Activated CD4-positive, alpha-beta memory T cell treated with anti-CD3 and anti-CD28 coated beads, Interleukin-2, amount 10 ng/mL, durations not matched to agents 7 days and 5 days (primary cell): ENCODE measurements at regions not wholly inside any gene's neighbourhood (a gene's known extent, or its start where the extent isn't known, plus 50 kb on each side); places are given as distances from the start of the nearest gene placed in this dataset.

Experiments used
- CTCF ChIA-PET: fragments of 350-600 bp; sonication (Branson Sonifier 250); formaldehyde crosslinking; loops from one replicate; lab custom pipeline; 2021; ENCODE audit warnings: antibody characterized with exemption, inconsistent platforms; lab: Charles Lee
- POLR2A ChIA-PET: fragments of 350-600 bp; sonication (Branson Sonifier 250); formaldehyde crosslinking; loops from one replicate; lab custom pipeline; 2021; ENCODE audit warnings: antibody characterized with exemption; lab: Charles Lee
- DNase-seq: peaks from one replicate; pipeline ENCODE4 v3.0.0-alpha.2; 2020
- H3K27ac Mint-ChIP-seq: one replicate; pipeline ENCODE4 v1.8.0; 2021; ENCODE audit warnings: mild to moderate bottlenecking, mixed read lengths
- H3K27me3 Mint-ChIP-seq: one replicate; pipeline ENCODE4 v1.8.0; 2021; ENCODE audit warnings: mixed read lengths
- H3K36me3 Mint-ChIP-seq: one replicate; pipeline ENCODE4 v1.8.0; 2021; ENCODE audit warnings: low read depth, mixed read lengths
- H3K4me1 Mint-ChIP-seq: one replicate; pipeline ENCODE4 v1.8.0; 2021; ENCODE audit warnings: mixed read lengths
- H3K4me3 Mint-ChIP-seq: one replicate; pipeline ENCODE4 v1.8.0; 2021; ENCODE audit warnings: mild to moderate bottlenecking, mixed read lengths
- H3K9me3 Mint-ChIP-seq: one replicate; pipeline ENCODE4 v1.8.0; 2021; ENCODE audit warnings: mixed read lengths

GRCh38 chr11:95453616-95454171 is 222.7 kb upstream of the SESN3 start:
- Mint-ChIP-seq H3K27me3 (no peaks in the 10 kb centered on the region), H3K27ac (no peak overlapping the region), H3K36me3 (no peaks in the 10 kb centered on the region), H3K4me1 (no peaks in the 10 kb centered on the region), H3K4me3 (no peak overlapping the region), H3K9me3 (peaks cover 3% of the 10 kb centered on the region)
- no peak for DNase-seq
- CTCF ChIA-PET: no interaction called here
- POLR2A ChIA-PET: no interaction called here

- Mint-ChIP-seq H3K27ac (no peak overlapping the region), H3K27me3 (no peaks in the 10 kb centered on the region), H3K36me3 (no peaks in the 10 kb centered on the region), H3K4me1 (no peaks in the 10 kb centered on the region), H3K9me3 (peaks cover 3% of the 10 kb centered on the region), H3K4me3 (no peak overlapping the region)
- CTCF ChIA-PET: no interaction called here
- DNase-seq: no peak
- POLR2A ChIA-PET: no interaction called here
Observed at GRCh38 chr11:95451682-95452081, 220.7 kb upstream of the SESN3 start.

GRCh38 chr11:95451261-95451660 is 220.3 kb upstream of the SESN3 start:
- POLR2A ChIA-PET: no interaction called here
- Mint-ChIP-seq H3K27me3 (no peaks in the 10 kb centered on the region), H3K36me3 (no peaks in the 10 kb centered on the region), H3K9me3 (peaks cover 1% of the 10 kb centered on the region), H3K27ac (no peak overlapping the region), H3K4me1 (no peaks in the 10 kb centered on the region), H3K4me3 (no peak overlapping the region)
- CTCF ChIA-PET: no interaction called here
- DNase-seq: no peak

DNA sequence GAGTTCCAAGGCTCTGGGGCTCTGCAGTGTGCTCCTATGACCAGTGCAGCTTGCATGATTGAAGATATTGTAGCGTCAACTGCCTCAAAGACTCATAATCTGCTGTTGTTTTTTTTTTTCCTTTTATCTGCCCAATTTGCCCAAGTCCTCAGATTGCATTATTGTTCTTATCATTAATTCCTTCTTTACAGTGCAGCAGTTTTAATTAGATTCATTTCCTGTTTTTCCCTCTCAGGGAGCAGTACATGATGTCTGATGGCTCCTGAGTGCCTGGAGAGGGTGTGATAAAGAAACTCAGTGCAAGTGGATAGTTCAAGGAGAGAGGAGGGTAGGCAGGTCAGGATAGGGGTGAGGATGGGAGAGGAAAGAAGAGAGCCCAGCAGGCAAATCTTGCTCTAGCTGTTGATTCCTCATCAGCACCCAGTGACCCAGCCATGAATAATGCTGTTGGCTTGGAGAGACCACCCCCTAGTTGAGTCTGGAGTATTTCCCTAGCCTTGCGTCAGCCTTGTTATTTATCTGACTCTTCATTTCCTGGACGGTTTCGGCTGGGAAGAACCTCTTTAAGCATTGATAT is 219.6 kb upstream of the SESN3 start:
- no peak overlapping the region for H3K4me3 Mint-ChIP-seq
- H3K27ac Mint-ChIP-seq: no peak overlapping the region
- H3K4me1 Mint-ChIP-seq: no peaks in the 10 kb centered on the region
- H3K27me3 Mint-ChIP-seq: no peaks in the 10 kb centered on the region
- H3K36me3 Mint-ChIP-seq: no peaks in the 10 kb centered on the region
- CTCF ChIA-PET: no interaction called here
- no peak for DNase-seq
- no peaks in the 10 kb centered on the region for H3K9me3 Mint-ChIP-seq
- POLR2A ChIA-PET: no interaction called here

DNA sequence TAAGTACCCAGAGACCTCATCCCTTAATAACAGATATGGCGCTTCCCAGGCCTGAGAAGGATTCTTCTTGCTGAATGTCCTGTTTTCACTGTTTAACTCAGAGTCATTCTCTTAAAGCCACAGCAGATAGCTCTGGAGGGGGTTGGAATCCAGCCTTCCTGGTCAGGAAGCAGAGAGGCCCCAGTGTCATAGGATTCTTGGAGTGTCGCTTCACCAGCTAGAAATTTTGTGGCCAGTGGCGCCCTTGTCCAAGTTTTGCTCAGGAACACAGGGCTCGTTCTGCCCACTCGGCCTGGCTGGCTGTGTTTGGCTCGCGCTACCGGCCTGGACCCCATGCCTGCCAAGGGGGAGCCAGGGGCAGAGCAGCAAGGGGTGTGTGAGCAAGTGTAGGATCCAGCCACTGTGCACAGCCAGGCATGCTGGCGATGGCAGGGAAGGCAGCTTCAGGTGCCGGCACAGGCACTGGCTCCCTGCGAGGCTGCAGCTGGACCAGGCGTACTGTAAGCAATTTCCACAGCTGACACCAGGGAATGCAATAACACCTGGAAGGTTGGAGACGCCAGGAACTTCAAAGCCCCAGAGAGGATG is 214.8 kb upstream of the SESN3 start:
- no peak overlapping the region for H3K27ac Mint-ChIP-seq
- H3K36me3 Mint-ChIP-seq: no peaks in the 10 kb centered on the region
- no peak overlapping the region for H3K4me3 Mint-ChIP-seq
- H3K9me3 Mint-ChIP-seq: no peaks in the 10 kb centered on the region
- CTCF ChIA-PET: no interaction called here
- H3K4me1 Mint-ChIP-seq: peaks cover 5% of the 10 kb centered on the region
- H3K27me3 Mint-ChIP-seq: no peaks in the 10 kb centered on the region
- no peak for DNase-seq
- POLR2A ChIA-PET: interaction anchor here (1.2 kb wide), 1 partner anchor 292 kb away, joined by 3 read pairs; no protein-coding TSS in a partner anchor

DNA sequence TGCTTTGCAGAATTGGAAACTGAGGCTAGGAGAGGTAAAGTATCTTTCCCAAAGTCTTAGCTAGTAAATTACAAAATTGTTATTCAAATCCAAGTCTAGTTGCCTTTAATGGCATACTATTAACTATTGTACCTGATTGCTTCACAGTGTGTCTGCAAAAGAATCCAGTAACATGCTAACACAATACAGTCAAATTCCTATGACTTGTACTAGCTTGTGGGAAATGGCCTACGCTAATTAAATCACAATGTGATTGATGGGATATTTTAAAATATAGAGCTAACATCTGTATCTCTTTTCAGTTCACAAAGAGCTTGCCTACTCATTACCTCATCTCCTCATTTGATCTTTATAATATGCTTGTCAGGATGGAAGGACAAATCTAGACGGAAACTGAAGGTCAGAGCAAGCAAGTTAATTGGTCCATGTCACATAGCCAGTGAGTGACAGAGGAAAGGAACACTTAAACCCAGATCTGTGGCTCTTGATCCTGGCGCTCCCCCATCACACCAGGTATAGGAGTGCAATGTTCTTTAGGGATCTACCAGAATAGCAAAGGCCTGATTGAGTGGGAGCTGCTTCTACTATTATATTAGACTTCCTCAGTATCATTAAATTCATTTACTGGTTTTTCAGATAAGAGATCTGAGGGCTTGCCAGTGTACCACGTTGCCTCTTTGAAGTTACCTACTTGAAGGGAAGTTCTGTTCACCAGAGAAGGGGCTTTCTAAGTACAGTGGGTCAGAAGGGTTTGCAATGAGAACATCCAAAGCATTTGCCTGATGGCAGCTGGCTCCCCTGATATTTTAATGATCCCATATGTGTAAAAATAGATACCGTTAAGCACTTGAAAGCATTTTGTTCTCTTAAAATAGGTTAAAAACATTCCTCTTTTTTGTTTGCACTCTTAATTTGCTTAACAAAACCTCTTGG is 213.6 kb upstream of the SESN3 start:
- ChIA-PET POLR2A (no interaction called here), CTCF (no interaction called here)
- H3K4me3 Mint-ChIP-seq: no peak overlapping the region
- H3K27me3 Mint-ChIP-seq: no peaks in the 10 kb centered on the region
- no peaks in the 10 kb centered on the region for H3K9me3 Mint-ChIP-seq
- no peak overlapping the region for H3K27ac Mint-ChIP-seq
- no peaks in the 10 kb centered on the region for H3K36me3 Mint-ChIP-seq
- H3K4me1 Mint-ChIP-seq: peaks cover 5% of the 10 kb centered on the region
- no peak for DNase-seq

DNA sequence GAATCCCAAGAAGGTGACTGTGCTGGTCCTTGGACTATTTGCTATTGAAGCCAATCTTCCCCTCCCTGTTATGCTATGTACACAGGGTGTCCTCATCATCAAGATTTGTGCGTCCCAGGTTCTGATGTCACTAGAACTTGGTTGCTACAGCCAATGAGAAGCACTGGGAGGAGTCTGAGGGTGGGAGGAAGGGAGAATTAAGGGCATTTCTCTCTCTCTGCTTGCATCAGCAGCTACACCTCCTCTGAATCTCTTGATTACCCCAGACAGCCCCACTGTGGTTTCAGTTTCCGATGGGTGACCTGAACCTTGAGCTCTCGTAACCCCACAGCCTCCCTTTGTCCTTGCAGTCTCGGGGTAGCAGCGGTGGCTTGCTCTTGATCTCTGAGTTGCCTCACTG is 212.4 kb upstream of the SESN3 start:
- CTCF ChIA-PET: no interaction called here
- no peaks in the 10 kb centered on the region for H3K9me3 Mint-ChIP-seq
- peaks cover 5% of the 10 kb centered on the region for H3K4me1 Mint-ChIP-seq
- DNase-seq: peak; percentile 31
- no peak overlapping the region for H3K27ac Mint-ChIP-seq
- POLR2A ChIA-PET: no interaction called here
- H3K4me3 Mint-ChIP-seq: no peak overlapping the region
- H3K27me3 Mint-ChIP-seq: no peaks in the 10 kb centered on the region
- H3K36me3 Mint-ChIP-seq: no peaks in the 10 kb centered on the region

DNA sequence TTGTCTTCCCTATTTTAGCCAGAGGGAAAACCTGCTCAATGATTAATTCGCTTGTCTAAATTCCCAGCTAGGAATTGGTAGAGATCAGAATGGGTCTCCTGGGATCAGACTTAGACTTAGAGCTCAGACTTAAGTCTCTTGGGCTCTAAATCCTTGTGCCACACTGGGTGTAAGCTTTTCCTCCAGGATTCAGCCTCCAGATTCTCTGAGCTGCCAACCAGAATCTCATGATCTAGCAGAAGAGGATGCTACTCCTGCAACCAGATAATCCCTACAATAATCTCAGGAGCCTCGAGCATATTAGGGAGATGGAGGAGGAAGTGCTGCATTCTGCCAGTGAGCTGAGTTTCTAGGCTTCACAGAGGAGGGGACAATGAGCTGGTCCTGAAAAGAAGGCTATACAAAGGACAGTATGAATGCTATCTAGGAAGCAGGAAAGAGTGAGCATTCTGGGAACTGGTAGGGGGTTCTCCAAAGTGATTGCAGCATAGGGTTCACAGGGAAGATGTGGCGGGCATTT is 211.6 kb upstream of the SESN3 start:
- no peaks in the 10 kb centered on the region for H3K9me3 Mint-ChIP-seq
- H3K4me1 Mint-ChIP-seq: peaks cover 5% of the 10 kb centered on the region
- no peak overlapping the region for H3K27ac Mint-ChIP-seq
- ChIA-PET CTCF (no interaction called here), POLR2A (no interaction called here)
- no peak for DNase-seq
- no peak overlapping the region for H3K4me3 Mint-ChIP-seq
- no peaks in the 10 kb centered on the region for H3K27me3 Mint-ChIP-seq
- no peaks in the 10 kb centered on the region for H3K36me3 Mint-ChIP-seq

DNA sequence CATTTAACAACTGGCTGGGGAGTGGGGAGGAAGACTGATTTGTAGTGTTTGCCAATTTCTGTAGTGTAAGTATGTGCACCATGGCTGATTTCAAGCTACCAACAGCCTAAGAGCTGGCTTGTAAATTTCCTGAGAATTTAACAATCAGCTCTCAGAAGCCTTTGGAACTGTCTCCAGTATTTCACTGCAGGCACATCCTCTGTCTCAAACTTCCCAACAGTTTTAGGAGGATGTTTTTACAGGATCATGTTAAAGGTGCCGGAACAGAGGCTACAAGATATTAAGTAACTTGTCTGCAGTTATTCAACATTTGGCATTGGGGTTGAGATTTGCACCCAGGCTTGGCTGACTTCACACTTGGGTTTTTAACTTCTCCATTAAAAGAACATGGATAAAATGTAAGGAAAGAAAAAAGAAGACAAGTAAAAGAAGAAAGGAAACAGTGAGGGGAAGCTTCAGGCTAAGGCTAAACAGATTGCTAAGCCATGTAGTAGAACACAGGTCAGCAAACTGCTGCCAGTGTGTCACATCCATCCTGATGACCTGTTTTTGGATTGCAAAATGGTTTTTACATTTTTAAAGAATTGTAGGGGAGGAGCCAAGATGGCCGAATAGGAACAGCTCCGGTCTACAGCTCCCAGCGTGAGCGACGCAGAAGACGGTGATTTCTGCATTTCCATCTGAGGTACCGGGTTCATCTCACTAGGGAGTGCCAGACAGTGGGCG is 204.8 kb upstream of the SESN3 start:
- ChIA-PET POLR2A (no interaction called here), CTCF (no interaction called here)
- peaks cover 7% of the 10 kb centered on the region for H3K4me1 Mint-ChIP-seq
- H3K27ac Mint-ChIP-seq: no peak overlapping the region
- no peak for DNase-seq
- peaks cover 5% of the 10 kb centered on the region for H3K27me3 Mint-ChIP-seq
- H3K36me3 Mint-ChIP-seq: no peaks in the 10 kb centered on the region
- H3K4me3 Mint-ChIP-seq: no peak overlapping the region
- peaks cover 4% of the 10 kb centered on the region for H3K9me3 Mint-ChIP-seq

DNA sequence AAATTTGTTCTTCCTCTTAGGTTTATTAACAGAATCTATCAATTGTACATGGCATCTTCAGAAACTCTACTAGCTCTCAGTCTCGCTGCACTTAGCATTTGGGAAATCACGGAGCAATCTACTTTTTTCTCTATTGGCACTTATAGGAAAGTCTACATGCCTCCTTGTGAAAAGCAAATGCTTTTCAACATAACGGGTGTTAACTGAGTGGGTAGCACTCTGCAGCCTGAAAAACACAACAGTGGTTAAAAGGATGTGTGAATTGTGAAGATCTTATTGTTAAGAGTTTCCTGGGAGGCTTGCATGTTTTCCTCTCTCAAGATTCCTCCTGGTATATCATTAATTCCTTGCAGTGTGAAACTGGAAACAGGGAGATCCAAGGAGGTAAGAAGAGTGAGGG is 204.2 kb upstream of the SESN3 start:
- CTCF ChIA-PET: no interaction called here
- no peak overlapping the region for H3K27ac Mint-ChIP-seq

GRCh38 chr11:95434489-95435057 is 203.6 kb upstream of the SESN3 start:
- DNase-seq: no peak
- Mint-ChIP-seq H3K4me1 (peaks cover 7% of the 10 kb centered on the region), H3K4me3 (no peak overlapping the region), H3K9me3 (peaks cover 4% of the 10 kb centered on the region), H3K27me3 (peaks cover 5% of the 10 kb centered on the region), H3K27ac (no peak overlapping the region), H3K36me3 (no peaks in the 10 kb centered on the region)
- ChIA-PET CTCF (no interaction called here), POLR2A (no interaction called here)

More for the DNA sequence above, 204.2 kb upstream of the SESN3 start:
- H3K4me1 Mint-ChIP-seq: peaks cover 7% of the 10 kb centered on the region
- H3K27me3 Mint-ChIP-seq: peaks cover 5% of the 10 kb centered on the region
- DNase-seq: no peak
- H3K9me3 Mint-ChIP-seq: peaks cover 4% of the 10 kb centered on the region
- POLR2A ChIA-PET: no interaction called here
- H3K4me3 Mint-ChIP-seq: no peak overlapping the region
- H3K36me3 Mint-ChIP-seq: no peaks in the 10 kb centered on the region

DNA sequence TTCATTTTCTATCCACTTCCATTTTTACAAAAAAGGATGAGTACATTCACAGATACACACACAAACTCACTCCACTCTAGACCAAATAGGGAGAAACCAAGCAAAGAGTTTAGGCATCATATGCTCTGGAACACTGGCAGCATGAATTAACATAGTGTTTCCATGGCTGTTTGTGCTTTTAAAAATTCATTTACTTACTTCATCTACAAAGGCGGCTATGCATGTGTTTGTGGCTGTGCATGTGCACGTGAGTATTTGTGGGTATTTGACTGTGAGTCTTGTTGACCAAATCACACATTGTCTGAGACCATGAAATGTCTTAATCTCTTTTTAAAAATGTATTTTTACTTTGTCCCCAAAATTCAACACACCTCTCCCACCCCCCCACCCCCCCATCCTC is 203.0 kb upstream of the SESN3 start:
- Mint-ChIP-seq H3K4me1 (peaks cover 7% of the 10 kb centered on the region), H3K4me3 (no peak overlapping the region), H3K27me3 (peaks cover 5% of the 10 kb centered on the region), H3K9me3 (peaks cover 4% of the 10 kb centered on the region), H3K27ac (no peak overlapping the region), H3K36me3 (no peaks in the 10 kb centered on the region)
- ChIA-PET CTCF (no interaction called here), POLR2A (no interaction called here)
- DNase-seq: no peak
